ENCODE measurements at regions not wholly inside any gene's neighbourhood (a gene's known extent, or its start where the extent isn't known, plus 50 kb on each side); places are given as distances from the start of the nearest gene placed in this dataset.

DNA sequence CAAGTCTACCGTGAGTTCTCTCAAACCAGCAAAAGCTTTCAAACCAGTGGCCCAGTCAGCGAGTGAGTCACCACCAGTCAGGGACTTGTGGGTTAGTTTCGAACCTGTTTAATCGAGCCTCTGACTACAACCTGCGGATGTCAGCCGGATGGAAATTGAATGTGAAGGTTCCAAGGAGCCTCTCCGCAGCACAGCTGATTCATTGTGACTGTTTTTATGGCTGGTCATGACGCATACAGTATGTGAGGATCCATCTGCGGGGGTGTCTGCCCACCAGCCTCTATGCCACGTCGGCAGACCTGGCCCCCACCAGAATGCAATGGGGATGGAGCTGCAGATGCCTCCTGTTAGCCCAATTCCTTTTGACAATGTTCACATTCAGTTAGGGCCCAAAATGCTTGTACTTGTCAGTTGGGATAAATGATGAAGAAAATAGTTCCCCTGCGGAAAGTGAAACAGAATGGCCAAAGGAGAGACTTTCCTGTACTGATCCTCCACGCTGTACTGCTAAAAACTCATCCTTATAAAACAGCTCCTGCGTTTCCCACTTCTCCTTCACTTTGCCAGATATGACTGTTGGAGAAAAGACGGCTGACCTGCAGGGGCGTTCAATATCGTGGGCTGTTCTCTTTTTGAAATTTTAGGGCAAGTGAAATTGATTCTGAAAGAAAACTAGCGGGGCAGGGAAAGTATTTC lies 206.6 kb downstream of the TFAP2B start:
- H3K36me3 ChIP-seq (ENCODE audit: control insufficient read depth in 4 of 4, insufficient read depth in 4 of 4, low read length in 4 of 4), result no peaks in the 10 kb centered on the region
- DNase-seq (no peak), ATAC-seq (ENCODE audit: insufficient read depth, low FRiP score) (no peak)
- peaks cover 0 to 2% (median 0%) of the 10 kb centered on the region in 4 donors for H3K9me3 ChIP-seq (ENCODE audit: control insufficient read depth in 4 of 4, insufficient read depth in 3 of 4, low read length in 3 of 4)
- H3K4me3 ChIP-seq, result no peak overlapping the region
- TF ChIP-seq, protein P1, sequence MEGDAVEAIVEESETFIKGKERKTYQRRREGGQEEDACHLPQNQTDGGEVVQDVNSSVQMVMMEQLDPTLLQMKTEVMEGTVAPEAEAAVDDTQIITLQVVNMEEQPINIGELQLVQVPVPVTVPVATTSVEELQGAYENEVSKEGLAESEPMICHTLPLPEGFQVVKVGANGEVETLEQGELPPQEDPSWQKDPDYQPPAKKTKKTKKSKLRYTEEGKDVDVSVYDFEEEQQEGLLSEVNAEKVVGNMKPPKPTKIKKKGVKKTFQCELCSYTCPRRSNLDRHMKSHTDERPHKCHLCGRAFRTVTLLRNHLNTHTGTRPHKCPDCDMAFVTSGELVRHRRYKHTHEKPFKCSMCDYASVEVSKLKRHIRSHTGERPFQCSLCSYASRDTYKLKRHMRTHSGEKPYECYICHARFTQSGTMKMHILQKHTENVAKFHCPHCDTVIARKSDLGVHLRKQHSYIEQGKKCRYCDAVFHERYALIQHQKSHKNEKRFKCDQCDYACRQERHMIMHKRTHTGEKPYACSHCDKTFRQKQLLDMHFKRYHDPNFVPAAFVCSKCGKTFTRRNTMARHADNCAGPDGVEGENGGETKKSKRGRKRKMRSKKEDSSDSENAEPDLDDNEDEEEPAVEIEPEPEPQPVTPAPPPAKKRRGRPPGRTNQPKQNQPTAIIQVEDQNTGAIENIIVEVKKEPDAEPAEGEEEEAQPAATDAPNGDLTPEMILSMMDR (IDR thresholded peaks at IDR 0.05; ENCODE audit: control extremely low read depth, extremely low read depth), result no peak
- no peak overlapping the region for H3K27ac ChIP-seq (ENCODE audit: low read depth in 1 of 2, low read length in 1 of 2)
- H3K27me3 ChIP-seq (ENCODE audit: control insufficient read depth in 3 of 3, insufficient read depth in 3 of 3, low read length in 2 of 3), result no peaks in the 10 kb centered on the region
- no peak overlapping the region for H3K9ac ChIP-seq (ENCODE audit: insufficient read depth in 1 of 2, low read length in 2 of 2)
- 86 to 92% methylated on average over 18 of the region's 18 CpGs for WGBS, 2 donors
- peaks cover 0 to 2% (median 0%) of the 10 kb centered on the region in 5 donors for H3K4me1 ChIP-seq (ENCODE audit: control insufficient read depth in 5 of 5, insufficient read depth in 5 of 5, low read length in 5 of 5)

DNA sequence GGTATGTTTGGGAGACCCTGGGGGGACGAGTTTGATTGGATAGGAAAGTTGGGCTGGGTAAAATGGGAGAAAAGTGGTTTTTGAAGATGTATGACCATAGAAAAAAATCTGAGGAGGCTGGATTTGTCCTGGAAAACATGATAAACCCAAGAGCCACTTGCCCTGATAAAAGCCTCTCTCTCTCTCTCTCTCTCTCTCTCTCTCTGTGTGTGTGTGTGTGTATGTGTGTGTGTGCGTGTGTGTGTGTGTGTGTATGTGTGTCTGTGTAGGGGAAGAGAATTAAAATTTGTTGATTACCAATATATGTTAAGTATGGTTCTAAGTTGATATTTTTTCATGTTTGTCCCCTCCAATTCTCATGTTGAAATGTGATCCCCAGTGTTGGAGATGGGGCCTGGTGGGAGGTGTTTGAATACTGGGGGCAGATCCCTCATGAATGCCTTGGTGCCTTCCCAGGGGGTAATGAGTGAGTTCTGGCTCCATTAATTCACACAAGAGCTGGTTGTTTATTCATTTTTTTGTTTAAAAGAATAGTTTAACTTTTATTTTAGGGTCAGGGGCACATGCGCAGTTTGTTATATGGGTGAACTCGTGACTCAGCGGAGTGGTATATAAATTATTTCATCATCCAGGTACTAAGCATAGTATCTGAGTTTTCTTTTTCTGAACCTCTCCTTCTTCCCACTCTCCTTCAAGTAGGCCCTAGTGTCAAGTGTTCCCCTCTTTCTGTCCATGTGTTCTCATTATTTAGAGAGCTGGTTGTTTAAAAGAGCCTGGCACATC lies 208.8 kb downstream of the TFAP2B start:
- 65 to 85% methylated on average over 4 to 5 of the region's 5 CpGs for WGBS, 2 donors
- no peaks in the 10 kb centered on the region for H3K4me1 ChIP-seq (ENCODE audit: control insufficient read depth in 5 of 5, insufficient read depth in 5 of 5, low read length in 5 of 5)
- no peaks in the 10 kb centered on the region for H3K9me3 ChIP-seq (ENCODE audit: control insufficient read depth in 4 of 4, insufficient read depth in 3 of 4, low read length in 3 of 4)
- DNase-seq, result no peak
- no peaks in the 10 kb centered on the region for H3K27me3 ChIP-seq (ENCODE audit: control insufficient read depth in 3 of 3, insufficient read depth in 3 of 3, low read length in 2 of 3)
- TF ChIP-seq, protein P1 (IDR thresholded peaks at IDR 0.05; ENCODE audit: control extremely low read depth, extremely low read depth), result no peak
- H3K27ac ChIP-seq (ENCODE audit: low read depth in 1 of 2, low read length in 1 of 2), result no peak overlapping the region
- H3K9ac ChIP-seq (ENCODE audit: insufficient read depth in 1 of 2, low read length in 2 of 2), result no peak overlapping the region
- no peak for ATAC-seq (ENCODE audit: insufficient read depth, low FRiP score)
- H3K4me3 ChIP-seq, result no peak overlapping the region
- no peaks in the 10 kb centered on the region for H3K36me3 ChIP-seq (ENCODE audit: control insufficient read depth in 4 of 4, insufficient read depth in 4 of 4, low read length in 4 of 4)

DNA sequence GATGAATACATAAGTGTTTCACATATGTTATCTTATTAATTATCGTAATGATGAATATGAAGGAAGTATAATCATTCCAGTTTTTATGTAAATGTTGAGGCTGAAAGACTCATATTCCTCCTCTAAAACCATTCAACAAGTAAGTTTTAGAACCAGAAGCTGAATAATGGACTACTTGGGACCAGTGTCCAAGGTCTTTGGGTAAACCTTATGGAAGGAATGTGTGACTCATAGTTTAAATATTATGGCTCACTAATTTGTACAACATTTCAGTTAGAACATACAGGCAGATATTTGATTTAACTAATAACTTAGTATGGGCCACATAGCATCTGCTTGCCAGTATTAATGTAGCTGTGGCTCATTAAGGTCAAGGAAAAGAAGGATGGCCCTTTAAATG lies 209.6 kb downstream of the TFAP2B start:
- 0% methylated on average over 1 of the region's 1 CpG for WGBS, 2 donors
- H3K36me3 ChIP-seq (ENCODE audit: control insufficient read depth in 4 of 4, insufficient read depth in 4 of 4, low read length in 4 of 4), result no peaks in the 10 kb centered on the region
- no peak overlapping the region for H3K9ac ChIP-seq (ENCODE audit: insufficient read depth in 1 of 2, low read length in 2 of 2)
- H3K27ac ChIP-seq (ENCODE audit: low read depth in 1 of 2, low read length in 1 of 2), result no peak overlapping the region
- ATAC-seq (ENCODE audit: insufficient read depth, low FRiP score), result no peak
- no peak for DNase-seq
- H3K4me1 ChIP-seq (ENCODE audit: control insufficient read depth in 5 of 5, insufficient read depth in 5 of 5, low read length in 5 of 5), result no peaks in the 10 kb centered on the region
- no peaks in the 10 kb centered on the region for H3K9me3 ChIP-seq (ENCODE audit: control insufficient read depth in 4 of 4, insufficient read depth in 3 of 4, low read length in 3 of 4)
- TF ChIP-seq, protein P1 (IDR thresholded peaks at IDR 0.05; ENCODE audit: control extremely low read depth, extremely low read depth), result no peak
- no peaks in the 10 kb centered on the region for H3K27me3 ChIP-seq (ENCODE audit: control insufficient read depth in 3 of 3, insufficient read depth in 3 of 3, low read length in 2 of 3)
- no peak overlapping the region for H3K4me3 ChIP-seq
